ENCODE measurements at regions not wholly inside any gene's neighbourhood (a gene's known extent, or its start where the extent isn't known, plus 50 kb on each side); places are given as distances from the start of the nearest gene placed in this dataset.

GRCh38 chrX:142503967-142504643 lies 299.0 kb upstream of the MAGEC2 start:
- no peak for DNase-seq (ENCODE audit: low read depth, low spot score)
- no peaks in the 10 kb centered on the region for H3K9me3 Mint-ChIP-seq
- H3K36me3 Mint-ChIP-seq (ENCODE audit: low read depth): no peaks in the 10 kb centered on the region
- H3K27me3 Mint-ChIP-seq (ENCODE audit: low read depth): no peaks in the 10 kb centered on the region
- H3K27ac Mint-ChIP-seq (ENCODE audit: unreplicated experiment): no peak overlapping the region
- no peak for TF ChIP-seq CTCF (conservative IDR thresholded peaks at IDR 0.05)
- no peaks in the 10 kb centered on the region for H3K4me1 Mint-ChIP-seq
- no peak overlapping the region for H3K4me3 Mint-ChIP-seq

- Mint-ChIP-seq H3K4me3 (no peak overlapping the region), H3K9me3 (peaks cover 5% of the 10 kb centered on the region), H3K4me1 (no peaks in the 10 kb centered on the region), H3K27ac (ENCODE audit: unreplicated experiment) (no peak overlapping the region), H3K36me3 (ENCODE audit: low read depth) (peaks cover 4% of the 10 kb centered on the region), H3K27me3 (ENCODE audit: low read depth) (no peaks in the 10 kb centered on the region)
- DNase-seq (ENCODE audit: low read depth, low spot score): no peak
- TF ChIP-seq CTCF (conservative IDR thresholded peaks at IDR 0.05): no peak
Observed at GRCh38 chrX:142502441-142502840, 297.4 kb upstream of the MAGEC2 start.

- Mint-ChIP-seq H3K4me3 (no peak overlapping the region), H3K36me3 (ENCODE audit: low read depth) (peaks cover 4% of the 10 kb centered on the region), H3K27ac (ENCODE audit: unreplicated experiment) (no peak overlapping the region), H3K9me3 (peaks cover 5% of the 10 kb centered on the region), H3K4me1 (no peaks in the 10 kb centered on the region), H3K27me3 (ENCODE audit: low read depth) (no peaks in the 10 kb centered on the region)
- no peak for DNase-seq (ENCODE audit: low read depth, low spot score)
- TF ChIP-seq CTCF (conservative IDR thresholded peaks at IDR 0.05): no peak
Observed at GRCh38 chrX:142499992-142500391, 294.9 kb upstream of the MAGEC2 start.

GRCh38 chrX:142483965-142484364 lies 278.9 kb upstream of the MAGEC2 start:
- Mint-ChIP-seq H3K4me1 (no peaks in the 10 kb centered on the region), H3K36me3 (ENCODE audit: low read depth) (no peaks in the 10 kb centered on the region), H3K9me3 (no peaks in the 10 kb centered on the region), H3K4me3 (no peak overlapping the region), H3K27ac (ENCODE audit: unreplicated experiment) (no peak overlapping the region), H3K27me3 (ENCODE audit: low read depth) (no peaks in the 10 kb centered on the region)
- DNase-seq (ENCODE audit: low read depth, low spot score): no peak
- TF ChIP-seq CTCF (conservative IDR thresholded peaks at IDR 0.05): no peak

GRCh38 chrX:142446349-142446748 lies 241.3 kb upstream of the MAGEC2 start:
- Mint-ChIP-seq H3K9me3 (peaks cover 6% of the 10 kb centered on the region), H3K36me3 (ENCODE audit: low read depth) (no peaks in the 10 kb centered on the region), H3K4me1 (no peaks in the 10 kb centered on the region), H3K4me3 (no peak overlapping the region), H3K27me3 (ENCODE audit: low read depth) (no peaks in the 10 kb centered on the region), H3K27ac (ENCODE audit: unreplicated experiment) (no peak overlapping the region)
- DNase-seq (ENCODE audit: low read depth, low spot score): no peak
- no peak for TF ChIP-seq CTCF (conservative IDR thresholded peaks at IDR 0.05)
